ENCODE measurements at regions not wholly inside any gene's neighbourhood (a gene's known extent, or its start where the extent isn't known, plus 50 kb on each side); places are given as distances from the start of the nearest gene placed in this dataset.

DNA sequence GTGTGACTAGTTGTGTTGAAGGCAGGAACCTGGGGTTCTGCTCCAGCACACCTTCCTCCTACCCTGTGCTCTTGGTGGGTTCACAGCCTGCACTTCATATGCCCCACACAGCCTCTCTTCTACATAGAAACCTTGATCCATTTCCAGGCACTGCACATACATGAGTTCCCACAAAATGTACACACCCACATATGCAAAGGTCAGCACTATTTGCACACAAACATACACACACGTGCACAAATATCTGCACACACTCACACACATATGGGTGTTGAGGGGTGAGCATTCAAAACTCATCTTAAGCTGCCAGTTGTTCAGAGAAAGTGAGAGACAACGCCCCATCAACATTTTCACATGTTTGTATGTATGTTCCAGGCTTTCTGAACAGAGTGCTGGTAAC is 201.0 kb downstream of the BARX2 start:
- no peaks in the 10 kb centered on the region for H3K27me3 ChIP-seq (ENCODE audit: control insufficient read depth, insufficient read depth, low read length)
- no peak overlapping the region for H3K4ac ChIP-seq (ENCODE audit: low read depth, low read length)
- no CpG with 5 or more reads among the region's 2 CpGs for WGBS, 2 experiments (ENCODE audit: extremely low coverage in 2 of 2, insufficient read length in 1 of 2)
- no peak overlapping the region for H3K9ac ChIP-seq (ENCODE audit: low read depth, low read length)
- no peak overlapping the region for H2BK20ac ChIP-seq (ENCODE audit: low read depth, low read length)
- dilution Hi-C loops (cut with HindIII; ENCODE audit: low sequenced_read_pairs, unreplicated experiment) (no loop called here), intact Hi-C loops (cut with micrococcal nuclease) (no loop called here), in situ Hi-C loops (cut with MboI; ENCODE audit: low sequenced_read_pairs) (no loop called here)
- no peaks in the 10 kb centered on the region for H3K4me1 ChIP-seq (ENCODE audit: control insufficient read depth, insufficient read depth, low read length)
- H3K4me2 ChIP-seq (ENCODE audit: low read depth, low read length): no peak overlapping the region
- H2AFZ ChIP-seq (replicated peaks; ENCODE audit: low read length, poor library complexity): no peak overlapping the region
- H2AK9ac ChIP-seq (replicated peaks; ENCODE audit: low read depth, low read length, poor library complexity): no peak overlapping the region
- H3K9me1 ChIP-seq (ENCODE audit: insufficient read depth, low read length): no peaks in the 10 kb centered on the region
- no peak for TF ChIP-seq MXI1 (IDR thresholded peaks at IDR 0.05; ENCODE audit: borderline replicate concordance, low read depth, low read length)
- TF ChIP-seq MAFK (IDR thresholded peaks at IDR 0.05; ENCODE audit: low read depth, low read length): peak; percentile 81
- no peak for TF ChIP-seq FOS (IDR thresholded peaks at IDR 0.05; ENCODE audit: low read depth, low read length)
- H3K9me3 ChIP-seq (ENCODE audit: control insufficient read depth, insufficient read depth, low read length): peaks cover 15% of the 10 kb centered on the region; the same call in 1 of the 2 replicates
- no peak overlapping the region for H2BK15ac ChIP-seq (ENCODE audit: low read depth, low read length)
- H4K8ac ChIP-seq (ENCODE audit: low read depth in 2 of 2, low read length in 2 of 2): no peak overlapping the region
- H3K36me3 ChIP-seq (ENCODE audit: control insufficient read depth, insufficient read depth, low read length): no peaks in the 10 kb centered on the region
- BruUV-seq (replicated peaks): no TSS peak
- no peak overlapping the region for H3K18ac ChIP-seq (ENCODE audit: low read depth, low read length)
- no peak overlapping the region for H2AK5ac ChIP-seq (ENCODE audit: low read depth, low read length)
- no peak overlapping the region for H3K27ac ChIP-seq (ENCODE audit: insufficient read depth, low read length)
- H4K91ac ChIP-seq (ENCODE audit: insufficient read depth, low read depth, low read length): no peak overlapping the region
- DNase-seq (no peak), ATAC-seq (ENCODE audit: low read depth) (no peak)
- no peak overlapping the region for H2BK5ac ChIP-seq (ENCODE audit: low read depth, low read length, poor library complexity, severe bottlenecking)
- no peak overlapping the region for H3K56ac ChIP-seq (ENCODE audit: extremely low read depth, insufficient read depth, low read length)
- H3K23ac ChIP-seq (ENCODE audit: low read depth, low read length): no peak overlapping the region
- H3K79me1 ChIP-seq (ENCODE audit: low read depth in 1 of 2, low read length in 2 of 2): no peaks in the 10 kb centered on the region
- H3K4me3 ChIP-seq (ENCODE audit: insufficient read depth, low read depth, low read length): no peak overlapping the region
- H4K20me1 ChIP-seq (ENCODE audit: insufficient read depth, low read length): no peaks in the 10 kb centered on the region
- ChIA-PET CTCF (no interaction called here), POLR2A (ENCODE audit: unreplicated experiment) (no interaction called here)
- H4K5ac ChIP-seq (ENCODE audit: low read depth, low read length): no peak overlapping the region
- no peak overlapping the region for H2BK120ac ChIP-seq (ENCODE audit: low read depth, low read length)
- H3K14ac ChIP-seq (replicated peaks; ENCODE audit: low read depth, low read length): no peak overlapping the region

All from IMR-90 (cell line).